ENCODE measurements at regions not wholly inside any gene's neighbourhood (a gene's known extent, or its start where the extent isn't known, plus 50 kb on each side); places are given as distances from the start of the nearest gene placed in this dataset.
"Not testable (repeated sequence)": the region's sequence is repeated elsewhere in the genome, so short reads cannot be mapped to it uniquely, and the experiment has no call there.

GRCh38 chr22:11288246-11289220 is 4239.5 kb upstream of the OR11H1 start:
- not testable (repeated sequence) for DNase-seq (ENCODE audit: low spot score); H3K27ac ChIP-seq (replicated peaks; ENCODE audit: low read length); H2BK120ac ChIP-seq (ENCODE audit: low read depth, low read length); H3K4ac ChIP-seq (ENCODE audit: low read length); H3K4me3 ChIP-seq (ENCODE audit: low read length in 2 of 2); H3K23ac ChIP-seq (ENCODE audit: low read depth, low read length, poor library complexity); H2BK5ac ChIP-seq (ENCODE audit: low read length); H3K36me3 ChIP-seq (replicated peaks in 1 of 2; ENCODE audit: control insufficient read depth in 2 of 2, insufficient read depth in 2 of 2, low read length in 2 of 2); H2AK5ac ChIP-seq (ENCODE audit: low read depth, low read length); H3K79me1 ChIP-seq (ENCODE audit: low read depth, low read length); H2BK15ac ChIP-seq (ENCODE audit: low read length); H3K18ac ChIP-seq (ENCODE audit: low read length); H3K4me2 ChIP-seq (ENCODE audit: insufficient read depth, low read length, poor library complexity, severe bottlenecking); H3K9ac ChIP-seq (ENCODE audit: low read depth, low read length, poor library complexity); H3K9me3 ChIP-seq (replicated peaks in 1 of 2; ENCODE audit: control insufficient read depth in 2 of 2, insufficient read depth in 1 of 2, low read depth in 1 of 2, low read length in 2 of 2); H3K4me1 ChIP-seq (ENCODE audit: control insufficient read depth in 2 of 2, insufficient read depth in 1 of 2, low read depth in 1 of 2, low read length in 2 of 2); H3K27me3 ChIP-seq (ENCODE audit: control insufficient read depth in 3 of 3, insufficient read depth in 3 of 3, low read depth in 1 of 3, low read length in 3 of 3); H4K8ac ChIP-seq (ENCODE audit: low read depth, low read length); H2AFZ ChIP-seq (ENCODE audit: low read length); H4K91ac ChIP-seq (ENCODE audit: low read depth, low read length, poor library complexity); H2BK12ac ChIP-seq (ENCODE audit: low read length); H3K14ac ChIP-seq (ENCODE audit: low read length)
- no CpG with 5 or more reads among the region's 15 CpGs for WGBS, 2 donors (ENCODE audit: extremely low coverage in 2 of 2, insufficient read length in 2 of 2, insufficient replicate concordance in 1 of 2)

DNA sequence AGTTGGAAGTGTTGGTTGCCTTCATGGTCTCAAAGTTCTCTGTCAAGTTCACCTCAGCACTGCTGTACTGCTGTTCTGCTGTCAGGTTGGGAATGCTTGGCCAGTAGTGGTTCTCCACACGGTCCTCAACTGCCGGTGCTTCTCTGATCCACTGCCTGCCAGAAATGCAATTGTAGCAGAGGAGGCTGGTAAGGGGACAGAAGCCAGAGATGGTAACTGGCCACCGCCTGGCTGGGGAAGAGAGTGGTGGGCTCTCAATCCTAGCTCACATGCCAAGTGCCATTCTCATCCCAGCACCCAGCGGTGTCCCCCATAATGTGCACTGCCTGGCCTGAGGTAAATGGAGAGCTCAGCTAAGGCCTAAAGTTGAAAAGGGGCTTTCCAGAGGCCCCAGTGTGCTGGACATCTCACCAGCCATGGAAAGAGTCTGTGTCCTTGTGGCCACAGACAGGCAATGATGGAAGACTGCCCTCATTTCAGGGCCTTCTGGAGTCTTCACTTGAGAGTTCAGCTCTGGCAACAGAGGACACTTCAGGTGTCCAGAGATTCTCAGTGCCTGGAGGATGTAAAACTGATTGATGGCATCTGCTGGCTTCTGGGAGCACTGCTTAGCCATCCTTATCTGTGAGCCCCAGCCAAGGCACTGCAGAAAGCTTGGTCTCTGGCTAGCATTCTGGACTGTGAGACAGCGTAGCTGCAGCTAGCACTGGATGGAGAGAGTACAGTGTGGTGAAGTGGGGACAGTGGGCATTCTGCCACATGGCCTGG is 4229.7 kb upstream of the OR11H1 start:
- not testable (repeated sequence) for H3K4me2 ChIP-seq (ENCODE audit: insufficient read depth, low read length, poor library complexity, severe bottlenecking); H2BK5ac ChIP-seq (ENCODE audit: low read length); H2AFZ ChIP-seq (ENCODE audit: low read length)

GRCh38 chr22:11302427-11302826 is 4225.6 kb upstream of the OR11H1 start:
- H3K27me3 ChIP-seq (ENCODE audit: control insufficient read depth in 3 of 3, insufficient read depth in 3 of 3, low read depth in 1 of 3, low read length in 3 of 3), result not testable (repeated sequence)

More for the DNA sequence above, 4229.7 kb upstream of the OR11H1 start:
- H2AK5ac ChIP-seq (ENCODE audit: low read depth, low read length); H2BK15ac ChIP-seq (ENCODE audit: low read length); DNase-seq (ENCODE audit: low spot score); H3K27ac ChIP-seq (replicated peaks; ENCODE audit: low read length); H2BK120ac ChIP-seq (ENCODE audit: low read depth, low read length); H3K9ac ChIP-seq (ENCODE audit: low read depth, low read length, poor library complexity); H4K8ac ChIP-seq (ENCODE audit: low read depth, low read length); H4K91ac ChIP-seq (ENCODE audit: low read depth, low read length, poor library complexity); H3K4me1 ChIP-seq (ENCODE audit: control insufficient read depth in 2 of 2, insufficient read depth in 1 of 2, low read depth in 1 of 2, low read length in 2 of 2); H3K79me1 ChIP-seq (ENCODE audit: low read depth, low read length); H3K4ac ChIP-seq (ENCODE audit: low read length); H3K36me3 ChIP-seq (replicated peaks in 1 of 2; ENCODE audit: control insufficient read depth in 2 of 2, insufficient read depth in 2 of 2, low read length in 2 of 2); H3K14ac ChIP-seq (ENCODE audit: low read length); H3K27me3 ChIP-seq (ENCODE audit: control insufficient read depth in 3 of 3, insufficient read depth in 3 of 3, low read depth in 1 of 3, low read length in 3 of 3); H3K18ac ChIP-seq (ENCODE audit: low read length); H3K4me3 ChIP-seq (ENCODE audit: low read length in 2 of 2); H2BK12ac ChIP-seq (ENCODE audit: low read length); H3K23ac ChIP-seq (ENCODE audit: low read depth, low read length, poor library complexity); H3K9me3 ChIP-seq (replicated peaks in 1 of 2; ENCODE audit: control insufficient read depth in 2 of 2, insufficient read depth in 1 of 2, low read depth in 1 of 2, low read length in 2 of 2): not testable (repeated sequence)
- WGBS, 2 donors (ENCODE audit: extremely low coverage in 2 of 2, insufficient read length in 2 of 2, insufficient replicate concordance in 1 of 2), result no CpG with 5 or more reads among the region's 5 CpGs

DNA sequence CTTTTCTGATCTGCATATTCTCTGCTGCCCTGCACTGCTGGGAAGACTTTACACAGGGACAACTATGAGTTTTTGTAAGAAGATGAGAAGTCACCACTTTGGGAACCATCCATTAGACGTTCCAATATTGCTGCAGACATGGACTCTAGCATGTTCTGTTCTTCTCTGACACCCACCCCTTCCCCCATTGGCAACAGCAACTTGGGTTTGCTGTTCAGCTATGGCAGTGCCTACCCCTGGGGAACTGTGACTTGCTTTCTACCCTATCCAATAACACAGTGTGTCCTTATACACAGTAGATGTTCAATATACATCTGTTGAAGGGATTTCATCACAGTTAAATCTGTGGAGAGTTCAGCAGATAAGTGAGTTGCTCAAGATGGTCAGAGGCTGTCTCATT is 4225.1 kb upstream of the OR11H1 start:
- DNase-seq (ENCODE audit: low spot score); H3K27ac ChIP-seq (replicated peaks; ENCODE audit: low read length); H3K36me3 ChIP-seq (replicated peaks in 1 of 2; ENCODE audit: control insufficient read depth in 2 of 2, insufficient read depth in 2 of 2, low read length in 2 of 2); H2AFZ ChIP-seq (ENCODE audit: low read length); H2BK15ac ChIP-seq (ENCODE audit: low read length); H3K9ac ChIP-seq (ENCODE audit: low read depth, low read length, poor library complexity); H4K91ac ChIP-seq (ENCODE audit: low read depth, low read length, poor library complexity); H2BK12ac ChIP-seq (ENCODE audit: low read length); H3K14ac ChIP-seq (ENCODE audit: low read length); H2BK120ac ChIP-seq (ENCODE audit: low read depth, low read length); H3K4me2 ChIP-seq (ENCODE audit: insufficient read depth, low read length, poor library complexity, severe bottlenecking); H3K4me1 ChIP-seq (ENCODE audit: control insufficient read depth in 2 of 2, insufficient read depth in 1 of 2, low read depth in 1 of 2, low read length in 2 of 2); H2AK5ac ChIP-seq (ENCODE audit: low read depth, low read length); H3K23ac ChIP-seq (ENCODE audit: low read depth, low read length, poor library complexity); H3K4me3 ChIP-seq (ENCODE audit: low read length in 2 of 2); H3K79me1 ChIP-seq (ENCODE audit: low read depth, low read length); H3K27me3 ChIP-seq (ENCODE audit: control insufficient read depth in 3 of 3, insufficient read depth in 3 of 3, low read depth in 1 of 3, low read length in 3 of 3); H2BK5ac ChIP-seq (ENCODE audit: low read length); H3K9me3 ChIP-seq (replicated peaks in 1 of 2; ENCODE audit: control insufficient read depth in 2 of 2, insufficient read depth in 1 of 2, low read depth in 1 of 2, low read length in 2 of 2); H3K18ac ChIP-seq (ENCODE audit: low read length); H3K4ac ChIP-seq (ENCODE audit: low read length); H4K8ac ChIP-seq (ENCODE audit: low read depth, low read length): not testable (repeated sequence)
- WGBS, 2 donors (ENCODE audit: extremely low coverage in 2 of 2, insufficient read length in 2 of 2, insufficient replicate concordance in 1 of 2), result no CpG with 5 or more reads among the region's 1 CpG

More at GRCh38 chr22:11302427-11302826, 4225.6 kb upstream of the OR11H1 start:
- not testable (repeated sequence) for H3K9ac ChIP-seq (ENCODE audit: low read depth, low read length, poor library complexity); H2AFZ ChIP-seq (ENCODE audit: low read length); H3K23ac ChIP-seq (ENCODE audit: low read depth, low read length, poor library complexity); H2BK5ac ChIP-seq (ENCODE audit: low read length); H2BK15ac ChIP-seq (ENCODE audit: low read length); H4K8ac ChIP-seq (ENCODE audit: low read depth, low read length); H3K18ac ChIP-seq (ENCODE audit: low read length); H3K4me3 ChIP-seq (ENCODE audit: low read length in 2 of 2); DNase-seq (ENCODE audit: low spot score); H3K36me3 ChIP-seq (replicated peaks in 1 of 2; ENCODE audit: control insufficient read depth in 2 of 2, insufficient read depth in 2 of 2, low read length in 2 of 2); H3K4me2 ChIP-seq (ENCODE audit: insufficient read depth, low read length, poor library complexity, severe bottlenecking); H3K4me1 ChIP-seq (ENCODE audit: control insufficient read depth in 2 of 2, insufficient read depth in 1 of 2, low read depth in 1 of 2, low read length in 2 of 2); H3K9me3 ChIP-seq (replicated peaks in 1 of 2; ENCODE audit: control insufficient read depth in 2 of 2, insufficient read depth in 1 of 2, low read depth in 1 of 2, low read length in 2 of 2); H3K79me1 ChIP-seq (ENCODE audit: low read depth, low read length); H3K27ac ChIP-seq (replicated peaks; ENCODE audit: low read length); H3K14ac ChIP-seq (ENCODE audit: low read length); H2BK120ac ChIP-seq (ENCODE audit: low read depth, low read length); H2AK5ac ChIP-seq (ENCODE audit: low read depth, low read length); H4K91ac ChIP-seq (ENCODE audit: low read depth, low read length, poor library complexity); H3K4ac ChIP-seq (ENCODE audit: low read length); H2BK12ac ChIP-seq (ENCODE audit: low read length)
- WGBS, 2 donors (ENCODE audit: extremely low coverage in 2 of 2, insufficient read length in 2 of 2, insufficient replicate concordance in 1 of 2), result no CpG with 5 or more reads among the region's 7 CpGs
